IPS-18a (cell line): ENCODE measurements at regions not wholly inside any gene's neighbourhood (a gene's known extent, or its start where the extent isn't known, plus 50 kb on each side); places are given as distances from the start of the nearest gene placed in this dataset.

ENCODE experiments used
- H3K27ac ChIP-seq: one replicate; pipeline ENCODE4 v1.5.1; 2013; ENCODE audit warnings: low read length
- H3K27me3 ChIP-seq: one replicate; pipeline ENCODE4 v1.6.1; 2013; ENCODE audit warnings: mild to moderate bottlenecking, low read length; ENCODE audit not compliant: control insufficient read depth, insufficient read depth
- H3K36me3 ChIP-seq: one replicate; pipeline ENCODE4 v1.6.1; 2013; ENCODE audit warnings: low read depth, low read length; ENCODE audit not compliant: control insufficient read depth
- H3K4me1 ChIP-seq: one replicate; pipeline ENCODE4 v1.6.1; 2013; ENCODE audit warnings: low read depth, low read length; ENCODE audit not compliant: control insufficient read depth
- H3K4me3 ChIP-seq: one replicate; pipeline ENCODE4 v1.5.1; 2013; ENCODE audit warnings: low read length
- H3K9ac ChIP-seq: one replicate; pipeline ENCODE4 v1.6.1; 2013; ENCODE audit warnings: mild to moderate bottlenecking, low read length, moderate library complexity
- H3K9me3 ChIP-seq: one replicate; pipeline ENCODE4 v1.6.1; 2013; ENCODE audit warnings: low read depth, low read length; ENCODE audit not compliant: control insufficient read depth

DNA sequence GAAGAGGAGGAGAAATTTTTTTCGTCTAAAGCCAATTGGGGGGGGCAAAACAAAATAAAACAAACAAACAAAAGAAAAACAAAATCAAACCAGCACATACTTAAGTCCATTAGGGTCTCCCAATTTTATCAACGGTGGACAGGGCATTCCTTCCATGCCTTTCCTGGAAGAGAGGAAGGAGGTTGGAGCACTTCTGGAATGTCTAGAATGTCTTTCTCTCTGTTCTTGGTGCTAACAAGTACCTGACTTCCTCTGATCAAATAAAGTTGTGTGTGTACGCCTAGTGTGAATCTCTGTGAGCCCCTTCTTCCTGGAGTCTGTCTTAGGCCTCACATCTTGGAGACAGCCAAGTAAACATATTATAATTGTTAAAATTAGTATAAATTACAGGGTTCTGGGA lies 399.0 kb upstream of the LRRTM1 start:
- Histone ChIP-seq H3K4me3 (no peak overlapping the region), H3K4me1 (no peaks in the 10 kb centered on the region), H3K36me3 (no peaks in the 10 kb centered on the region), H3K9me3 (no peaks in the 10 kb centered on the region), H3K9ac (no peak overlapping the region), H3K27ac (no peak overlapping the region), H3K27me3 (no peaks in the 10 kb centered on the region)

GRCh38 chr2:80700961-80701360 lies 396.4 kb upstream of the LRRTM1 start:
- no peak overlapping the region for H3K9ac ChIP-seq
- H3K27ac ChIP-seq: no peak overlapping the region
- H3K4me1 ChIP-seq: no peaks in the 10 kb centered on the region
- no peak overlapping the region for H3K4me3 ChIP-seq
- no peaks in the 10 kb centered on the region for H3K9me3 ChIP-seq
- no peaks in the 10 kb centered on the region for H3K27me3 ChIP-seq
- no peaks in the 10 kb centered on the region for H3K36me3 ChIP-seq
